IPS DF 19.7 (cell line): ENCODE measurements at regions not wholly inside any gene's neighbourhood (a gene's known extent, or its start where the extent isn't known, plus 50 kb on each side); places are given as distances from the start of the nearest gene placed in this dataset.

ENCODE experiments used
- DNase-seq: peaks from one replicate; pipeline ENCODE4 v3.0.0-alpha.2; 2013; ENCODE audit warnings: low read depth, low spot score

DNA sequence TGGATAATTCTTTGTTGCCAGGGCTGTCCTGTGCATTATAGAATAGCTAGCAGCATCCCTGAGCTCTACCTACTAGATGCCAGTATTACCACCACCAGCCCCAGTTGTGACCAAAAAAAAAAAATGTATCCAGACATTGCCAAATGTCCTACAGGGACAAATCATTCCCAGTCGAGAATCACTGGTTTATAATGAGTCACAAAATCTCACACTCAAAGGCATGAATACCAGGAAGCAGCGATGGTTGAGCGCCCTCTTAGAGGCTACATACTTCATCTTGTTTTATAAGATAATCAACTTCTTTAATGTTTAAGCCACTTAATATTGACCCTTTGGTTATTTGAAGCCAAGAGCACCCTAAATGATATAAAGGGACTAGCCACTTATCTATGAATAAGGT, 297.3 kb downstream of the DHX15 start:
- no peak for DNase-seq

- no peak for DNase-seq
Observed at GRCh38 chr4:24285759-24286158, 298.6 kb downstream of the DHX15 start.

DNA sequence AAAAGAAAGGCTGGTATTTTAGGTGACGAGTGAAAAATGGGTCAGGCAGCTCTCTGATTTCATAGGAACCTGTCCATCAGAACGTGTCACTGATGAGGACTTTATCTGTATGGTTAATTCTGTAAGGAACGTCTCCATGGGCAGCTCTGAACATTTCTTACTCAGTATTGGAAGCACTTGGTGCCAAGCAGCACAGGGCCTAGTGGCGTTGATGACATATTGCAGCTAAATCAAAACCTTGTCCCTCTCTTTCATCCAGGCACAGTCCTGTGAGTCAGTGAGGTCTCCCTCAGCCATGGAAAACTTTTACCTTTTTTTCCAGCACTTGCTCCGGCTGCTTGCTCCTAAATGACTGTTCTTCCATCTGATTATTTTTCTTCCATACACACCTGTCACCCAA, 301.9 kb downstream of the DHX15 start:
- DNase-seq, result no peak

- DNase-seq, result no peak
Observed at GRCh38 chr4:24279911-24280375, 304.4 kb downstream of the DHX15 start.

DNA sequence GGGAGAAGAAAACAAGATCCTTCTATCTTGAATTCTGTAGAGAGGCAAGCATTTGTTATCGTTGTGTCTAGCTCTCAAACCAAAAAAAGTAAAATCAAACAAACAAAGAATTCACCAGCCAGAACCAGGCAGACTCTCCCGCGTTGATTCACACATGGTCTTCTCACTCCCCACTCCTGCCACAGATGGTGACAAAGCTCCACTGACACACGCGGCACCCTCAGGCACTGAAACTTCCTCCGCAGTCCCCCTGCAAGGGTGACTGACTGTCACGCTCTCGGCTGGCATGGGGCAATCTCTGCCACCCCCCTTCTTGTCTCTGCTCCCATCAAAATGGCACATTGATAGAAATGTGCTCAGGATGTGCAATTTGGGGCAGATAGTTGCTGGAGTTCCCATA, 304.9 kb downstream of the DHX15 start:
- DNase-seq, result no peak

GRCh38 chr4:24278693-24279092, 305.7 kb downstream of the DHX15 start:
- no peak for DNase-seq

- DNase-seq, result no peak
Observed at GRCh38 chr4:24274381-24274941, 309.9 kb downstream of the DHX15 start.

DNA sequence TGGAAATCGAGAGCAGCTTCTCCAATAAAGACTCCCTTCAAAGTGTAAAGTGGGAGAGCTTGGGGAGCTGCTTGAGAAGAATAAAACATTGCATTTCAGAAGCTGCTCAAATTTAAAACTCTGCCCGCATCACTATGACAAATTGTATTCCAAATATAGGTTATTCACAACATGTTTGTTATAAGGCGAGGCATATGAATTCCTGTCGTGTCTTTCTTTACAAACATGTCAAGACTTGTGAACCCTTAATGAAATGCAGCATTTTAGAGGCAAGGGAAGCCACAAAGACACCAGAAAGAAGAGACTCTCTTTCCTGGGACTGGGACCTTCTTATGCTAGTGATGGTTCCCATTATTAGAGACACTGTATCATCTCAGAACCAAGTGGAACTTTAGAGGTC, 311.2 kb downstream of the DHX15 start:
- no peak for DNase-seq

- DNase-seq, result no peak
Observed at GRCh38 chr4:24266951-24267722, 317.2 kb downstream of the DHX15 start.

- no peak for DNase-seq
Observed at GRCh38 chr4:24265989-24266388, 318.4 kb downstream of the DHX15 start.

DNA sequence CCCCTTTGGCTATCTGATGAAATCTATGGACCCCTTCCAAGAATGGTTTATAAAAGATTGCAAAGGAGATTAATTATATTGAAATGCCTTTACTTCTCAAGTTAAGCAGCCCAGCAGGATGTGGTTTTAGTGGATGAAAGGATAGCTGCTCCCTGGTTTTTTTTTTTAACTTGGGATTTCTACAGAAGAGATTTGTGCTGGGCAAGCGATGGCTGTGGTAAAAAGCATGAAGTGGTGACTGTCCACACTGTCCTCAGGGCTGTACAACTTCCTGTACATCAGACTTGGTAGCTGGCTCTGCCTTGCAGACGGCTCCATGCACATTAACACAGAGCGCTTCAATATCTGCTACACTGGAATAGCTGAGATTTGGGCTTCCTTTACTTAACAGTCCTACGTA, 321.7 kb downstream of the DHX15 start:
- no peak for DNase-seq

DNA sequence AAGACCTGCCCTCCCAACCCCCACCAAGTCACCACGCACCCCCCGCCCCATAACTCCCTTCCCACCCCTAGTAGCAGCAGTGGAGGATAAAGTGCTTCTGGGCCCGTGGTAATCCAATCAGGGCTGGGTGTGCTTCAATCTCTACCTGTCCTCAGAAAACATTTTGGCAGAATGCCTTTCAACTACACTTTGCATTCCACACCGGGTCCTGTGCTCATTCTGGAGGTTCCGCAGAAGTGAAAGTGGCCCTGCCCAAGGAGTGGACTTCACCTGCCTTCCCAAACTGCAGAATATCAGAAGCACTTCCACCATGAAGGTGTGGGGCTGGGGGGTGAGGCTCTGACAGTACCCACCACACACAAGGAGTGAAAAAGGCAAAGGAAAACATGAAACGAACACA, 322.3 kb downstream of the DHX15 start:
- no peak for DNase-seq

DNA sequence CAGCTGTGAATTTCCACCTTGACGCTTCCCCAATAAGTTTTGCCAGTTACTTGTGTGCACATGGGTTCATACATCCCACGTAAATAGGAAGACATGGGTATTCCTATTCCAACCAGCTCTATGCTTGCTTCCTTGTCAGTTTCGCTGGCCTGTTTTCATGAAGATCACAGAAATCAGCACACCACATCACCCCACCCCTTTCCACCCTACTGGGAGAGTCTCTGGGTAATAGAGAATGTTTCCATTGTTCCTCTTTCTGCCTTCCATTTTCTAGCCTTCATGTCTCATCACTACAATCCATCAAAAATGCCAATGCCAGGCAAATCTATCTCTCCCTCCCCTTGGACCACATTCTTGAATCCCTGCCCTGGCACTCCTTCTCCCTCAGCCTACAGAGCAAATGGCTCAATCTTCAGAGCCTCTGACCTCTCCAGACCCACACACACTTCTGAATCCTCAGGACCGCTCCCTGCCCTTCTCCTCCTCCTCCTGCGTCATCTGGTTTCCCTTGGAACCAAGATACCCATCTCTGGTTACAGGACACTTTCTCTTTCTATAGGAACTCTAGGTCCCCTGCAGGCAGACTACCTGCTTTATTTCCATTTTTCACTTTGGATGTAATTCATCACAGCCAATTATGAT, 323.3 kb downstream of the DHX15 start:
- DNase-seq, result no peak

DNA sequence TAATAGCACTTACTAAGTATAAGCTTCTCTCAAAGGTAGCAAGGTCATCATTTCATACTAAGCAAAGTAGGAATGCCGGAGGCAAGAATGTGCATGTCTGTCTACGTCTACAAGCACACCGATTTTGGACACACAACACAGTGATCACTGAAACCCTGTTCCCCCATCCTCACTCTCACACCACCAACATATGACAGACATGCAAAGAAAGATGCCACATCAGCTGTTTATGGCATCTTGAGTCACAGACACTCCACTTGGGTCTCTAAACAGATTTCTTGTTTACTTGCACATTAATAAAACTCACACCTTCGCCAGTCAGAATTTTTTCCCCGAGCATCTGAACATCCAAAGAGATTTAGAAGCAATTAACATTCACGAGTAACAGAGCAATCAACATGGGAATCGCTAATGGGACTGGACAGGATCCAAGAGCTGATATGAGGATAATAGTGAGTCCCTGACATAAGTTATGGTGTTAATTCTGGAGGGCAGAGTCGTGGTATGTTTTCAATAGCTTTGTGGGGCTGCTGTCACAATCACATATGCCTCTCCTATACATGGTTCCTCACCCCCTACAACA, 324.1 kb downstream of the DHX15 start:
- no peak for DNase-seq

- no peak for DNase-seq
Observed at GRCh38 chr4:24256547-24256946, 327.8 kb downstream of the DHX15 start.

- no peak for DNase-seq
Observed at GRCh38 chr4:24256066-24256465, 328.3 kb downstream of the DHX15 start.

DNA sequence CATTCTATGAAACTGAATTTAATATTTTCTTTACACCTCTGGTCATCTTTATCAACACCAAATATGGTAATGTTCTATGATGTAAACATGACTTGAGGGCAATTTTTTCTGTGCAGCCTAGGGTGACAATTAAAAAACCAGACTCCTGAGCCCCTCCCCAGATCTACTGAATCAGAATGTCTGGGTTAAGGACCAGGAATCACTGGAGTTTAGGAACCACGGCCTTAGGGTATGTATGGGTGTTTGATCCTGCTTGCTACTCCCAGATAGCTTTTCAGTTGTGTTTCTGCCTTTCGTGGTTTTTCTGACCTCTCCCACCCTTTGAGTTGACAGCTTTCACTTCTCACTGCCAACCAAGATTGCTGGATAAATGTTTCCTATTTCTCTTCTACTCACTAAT, 332.2 kb downstream of the DHX15 start:
- no peak for DNase-seq

- DNase-seq, result no peak
Observed at GRCh38 chr4:24251589-24251988, 332.8 kb downstream of the DHX15 start.

- no peak for DNase-seq
Observed at GRCh38 chr4:24249972-24250371, 334.4 kb downstream of the DHX15 start.

DNA sequence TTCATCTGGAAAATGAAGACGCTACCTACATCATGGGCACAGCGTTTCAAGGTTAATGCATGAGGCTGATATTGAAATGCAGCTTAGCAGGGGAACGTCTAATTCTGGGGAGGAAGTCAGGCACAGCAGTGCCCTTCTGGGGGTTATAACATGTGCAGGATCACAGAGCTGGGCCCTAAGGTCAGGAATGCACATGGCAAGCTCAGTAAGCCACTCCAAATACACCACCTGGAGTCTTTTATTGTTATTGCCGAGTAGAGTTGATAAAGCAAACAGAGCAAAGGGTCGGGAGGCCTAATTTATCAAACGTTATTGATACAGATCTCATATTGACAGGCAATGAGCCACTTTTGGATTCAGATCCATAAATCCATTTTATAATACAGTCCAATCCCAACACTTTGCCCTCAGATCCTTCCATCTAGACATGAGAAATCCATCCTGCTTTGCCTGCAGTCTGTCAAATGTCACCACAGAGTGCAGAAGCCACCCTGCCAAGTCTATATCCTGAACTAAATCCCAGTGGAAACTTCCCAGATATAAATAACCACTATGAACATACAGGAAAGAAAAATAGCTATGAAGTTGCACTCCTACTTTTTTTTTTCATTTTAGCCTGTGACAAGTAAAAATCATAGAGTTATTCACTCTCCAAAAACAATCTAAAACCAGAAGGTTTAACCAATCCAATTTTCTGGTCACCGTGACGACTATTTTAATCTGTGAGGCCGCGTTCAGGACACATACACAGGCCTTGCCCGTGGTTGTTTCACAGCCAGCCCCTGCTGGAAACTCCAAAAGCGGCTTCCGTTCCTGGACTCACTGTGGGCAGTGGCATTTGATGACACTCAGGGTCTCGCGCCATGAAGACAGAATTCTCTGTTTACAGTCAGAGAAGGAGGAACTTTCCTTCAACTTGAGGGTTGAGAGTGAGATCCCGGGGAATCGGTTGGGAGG, 335.4 kb downstream of the DHX15 start:
- no peak for DNase-seq

- no peak for DNase-seq
Observed at GRCh38 chr4:24245491-24245820, 338.9 kb downstream of the DHX15 start.
